Osteoblast (primary cell): ENCODE measurements at regions not wholly inside any gene's neighbourhood (a gene's known extent, or its start where the extent isn't known, plus 50 kb on each side); places are given as distances from the start of the nearest gene placed in this dataset.

ENCODE experiments used
- DNase-seq: peaks from one replicate; pipeline ENCODE4 v3.0.0; 2011; ENCODE audit warnings: low spot score, mixed read lengths; ENCODE audit not compliant: insufficient read length; ENCODE audit errors: missing footprints
- H2AFZ ChIP-seq: 2 replicates; pipeline ENCODE4 v1.6.0; 2011; ENCODE audit warnings: mild to moderate bottlenecking, low read length
- H3K27ac ChIP-seq: 2 replicates; pipeline ENCODE4 v1.5.1; 2011; ENCODE audit warnings: mild to moderate bottlenecking, low read depth, low read length, moderate library complexity
- H3K27me3 ChIP-seq: 2 replicates; pipeline ENCODE4 v1.6.0; 2012; ENCODE audit warnings: mild to moderate bottlenecking, control low read depth, inconsistent platforms, low read length, moderate library complexity; ENCODE audit not compliant: insufficient read depth
- H3K36me3 ChIP-seq: 2 replicates; pipeline ENCODE4 v1.5.1; 2011; ENCODE audit warnings: mild to moderate bottlenecking, low read length, control low read depth, moderate library complexity; ENCODE audit not compliant: insufficient read depth
- H3K4me1 ChIP-seq: 2 replicates; pipeline ENCODE4 v1.5.1; 2011; ENCODE audit warnings: mild to moderate bottlenecking, low read length, control low read depth, moderate library complexity; ENCODE audit not compliant: insufficient read depth
- H3K4me2 ChIP-seq: 2 replicates; pipeline ENCODE4 v1.6.0; 2011; ENCODE audit warnings: mild to moderate bottlenecking, low read length; ENCODE audit not compliant: insufficient read depth
- H3K4me3 ChIP-seq: fragments of 200-600 bp; sonication (generic); 3 replicates; pipeline ENCODE4 v1.5.1; 2012; ENCODE audit warnings: mild to moderate bottlenecking, low read length, inconsistent platforms; ENCODE audit not compliant: insufficient read depth
- H3K79me2 ChIP-seq: 2 replicates; pipeline ENCODE4 v1.6.0; 2012; ENCODE audit warnings: mild to moderate bottlenecking, low read length, control low read depth, inconsistent platforms; ENCODE audit not compliant: insufficient read depth
- H3K9me3 ChIP-seq: 2 replicates; pipeline ENCODE4 v1.5.1; 2011; ENCODE audit warnings: low read depth, low read length, control low read depth
- H4K20me1 ChIP-seq: 2 replicates; pipeline ENCODE4 v1.6.0; 2012; ENCODE audit warnings: mild to moderate bottlenecking, low read length, control low read depth; ENCODE audit not compliant: insufficient read depth
- TF ChIP-seq, protein P1 (sequence below): IDR thresholded peaks from 2 replicates; pipeline ENCODE4 v1.5.1; 2011; ENCODE audit warnings: mild to moderate bottlenecking, low read depth, low read length, moderate library complexity; ENCODE audit errors: extremely low read depth

DNA sequence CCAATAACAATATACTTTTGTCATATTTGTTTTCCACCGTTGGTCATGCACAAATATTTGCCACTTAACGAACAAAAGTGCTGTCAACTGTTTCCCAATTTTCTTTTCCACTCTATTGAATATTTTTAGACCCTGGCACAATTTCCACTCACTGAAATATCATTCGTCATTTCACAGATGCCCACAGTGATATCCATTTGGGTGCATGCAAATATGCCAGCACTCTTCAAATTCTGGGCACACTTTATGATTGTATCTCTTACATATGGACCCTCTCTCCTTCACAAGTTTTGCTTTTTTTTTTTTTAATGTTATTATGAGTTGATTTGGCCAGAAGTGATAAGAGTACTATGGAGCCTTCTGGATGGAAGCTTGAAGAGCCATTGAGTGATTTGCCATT is 1557.3 kb upstream of the FLRT2 start:
- Histone ChIP-seq H3K4me3 (no peak overlapping the region), H3K36me3 (no peaks in the 10 kb centered on the region), H3K9me3 (peaks cover 2% of the 10 kb centered on the region), H3K4me2 (no peak overlapping the region), H3K4me1 (no peaks in the 10 kb centered on the region), H3K79me2 (no peaks in the 10 kb centered on the region), H3K27ac (no peak overlapping the region), H4K20me1 (no peaks in the 10 kb centered on the region), H2AFZ (no peak overlapping the region), H3K27me3 (no peaks in the 10 kb centered on the region)
- no peak for DNase-seq
- TF ChIP-seq, protein P1, sequence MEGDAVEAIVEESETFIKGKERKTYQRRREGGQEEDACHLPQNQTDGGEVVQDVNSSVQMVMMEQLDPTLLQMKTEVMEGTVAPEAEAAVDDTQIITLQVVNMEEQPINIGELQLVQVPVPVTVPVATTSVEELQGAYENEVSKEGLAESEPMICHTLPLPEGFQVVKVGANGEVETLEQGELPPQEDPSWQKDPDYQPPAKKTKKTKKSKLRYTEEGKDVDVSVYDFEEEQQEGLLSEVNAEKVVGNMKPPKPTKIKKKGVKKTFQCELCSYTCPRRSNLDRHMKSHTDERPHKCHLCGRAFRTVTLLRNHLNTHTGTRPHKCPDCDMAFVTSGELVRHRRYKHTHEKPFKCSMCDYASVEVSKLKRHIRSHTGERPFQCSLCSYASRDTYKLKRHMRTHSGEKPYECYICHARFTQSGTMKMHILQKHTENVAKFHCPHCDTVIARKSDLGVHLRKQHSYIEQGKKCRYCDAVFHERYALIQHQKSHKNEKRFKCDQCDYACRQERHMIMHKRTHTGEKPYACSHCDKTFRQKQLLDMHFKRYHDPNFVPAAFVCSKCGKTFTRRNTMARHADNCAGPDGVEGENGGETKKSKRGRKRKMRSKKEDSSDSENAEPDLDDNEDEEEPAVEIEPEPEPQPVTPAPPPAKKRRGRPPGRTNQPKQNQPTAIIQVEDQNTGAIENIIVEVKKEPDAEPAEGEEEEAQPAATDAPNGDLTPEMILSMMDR, result no peak

DNA sequence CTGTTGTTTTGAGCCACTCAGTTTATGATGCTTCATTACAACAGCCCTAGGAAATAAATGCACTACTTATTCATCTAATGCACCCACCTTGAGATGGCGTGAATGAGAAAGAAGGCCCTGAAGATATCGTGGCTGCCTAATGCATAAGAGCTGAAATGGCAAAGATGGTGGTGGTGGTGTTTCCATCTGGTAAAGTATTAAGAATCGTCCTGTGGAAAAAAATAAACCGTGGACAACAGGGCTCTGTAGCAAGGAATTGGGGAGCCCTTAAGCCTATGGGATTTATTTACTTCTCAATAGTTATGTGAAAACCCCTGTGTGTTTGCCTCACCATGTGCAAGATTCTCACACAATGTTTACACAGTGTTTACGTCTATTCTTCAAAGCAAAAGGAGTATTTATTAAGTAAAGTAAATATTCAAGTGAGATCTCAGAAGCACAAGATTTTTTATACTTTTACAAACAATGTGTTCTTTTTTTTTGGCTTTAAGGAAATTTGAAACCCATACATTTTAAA is 1555.2 kb upstream of the FLRT2 start:
- no peaks in the 10 kb centered on the region for H3K79me2 ChIP-seq
- H3K36me3 ChIP-seq, result no peaks in the 10 kb centered on the region
- peaks cover 2% of the 10 kb centered on the region for H3K9me3 ChIP-seq
- H3K4me2 ChIP-seq, result no peak overlapping the region
- H3K27ac ChIP-seq, result no peak overlapping the region
- no peaks in the 10 kb centered on the region for H3K27me3 ChIP-seq
- no peaks in the 10 kb centered on the region for H3K4me1 ChIP-seq
- DNase-seq, result no peak
- H3K4me3 ChIP-seq, result no peak overlapping the region
- H2AFZ ChIP-seq, result no peak overlapping the region
- TF ChIP-seq, protein P1, result no peak
- no peaks in the 10 kb centered on the region for H4K20me1 ChIP-seq

DNA sequence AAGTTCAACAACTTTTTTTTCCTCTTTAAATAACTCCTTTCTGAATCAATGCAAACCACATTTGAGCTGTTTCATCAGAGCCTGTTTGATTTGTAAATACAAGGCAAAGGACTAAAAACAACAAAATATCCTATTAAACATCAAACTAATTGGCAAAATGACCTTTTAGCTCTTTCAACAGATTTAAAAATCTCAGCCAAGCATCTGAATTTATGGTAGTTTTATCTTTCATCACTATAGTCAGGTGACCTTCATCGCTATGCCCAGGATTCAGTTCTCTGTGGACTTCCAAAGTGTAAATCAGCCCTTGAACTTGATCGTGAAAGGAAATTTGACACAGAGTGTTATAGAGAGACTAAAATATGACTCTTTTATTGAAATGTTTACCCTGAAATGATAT is 1554.5 kb upstream of the FLRT2 start:
- Histone ChIP-seq H4K20me1 (no peaks in the 10 kb centered on the region), H3K4me1 (no peaks in the 10 kb centered on the region), H3K27ac (no peak overlapping the region), H3K4me3 (no peak overlapping the region), H3K27me3 (no peaks in the 10 kb centered on the region), H3K79me2 (no peaks in the 10 kb centered on the region), H3K9me3 (peaks cover 2% of the 10 kb centered on the region), H3K36me3 (no peaks in the 10 kb centered on the region), H3K4me2 (no peak overlapping the region), H2AFZ (no peak overlapping the region)
- TF ChIP-seq, protein P1, result no peak
- no peak for DNase-seq

DNA sequence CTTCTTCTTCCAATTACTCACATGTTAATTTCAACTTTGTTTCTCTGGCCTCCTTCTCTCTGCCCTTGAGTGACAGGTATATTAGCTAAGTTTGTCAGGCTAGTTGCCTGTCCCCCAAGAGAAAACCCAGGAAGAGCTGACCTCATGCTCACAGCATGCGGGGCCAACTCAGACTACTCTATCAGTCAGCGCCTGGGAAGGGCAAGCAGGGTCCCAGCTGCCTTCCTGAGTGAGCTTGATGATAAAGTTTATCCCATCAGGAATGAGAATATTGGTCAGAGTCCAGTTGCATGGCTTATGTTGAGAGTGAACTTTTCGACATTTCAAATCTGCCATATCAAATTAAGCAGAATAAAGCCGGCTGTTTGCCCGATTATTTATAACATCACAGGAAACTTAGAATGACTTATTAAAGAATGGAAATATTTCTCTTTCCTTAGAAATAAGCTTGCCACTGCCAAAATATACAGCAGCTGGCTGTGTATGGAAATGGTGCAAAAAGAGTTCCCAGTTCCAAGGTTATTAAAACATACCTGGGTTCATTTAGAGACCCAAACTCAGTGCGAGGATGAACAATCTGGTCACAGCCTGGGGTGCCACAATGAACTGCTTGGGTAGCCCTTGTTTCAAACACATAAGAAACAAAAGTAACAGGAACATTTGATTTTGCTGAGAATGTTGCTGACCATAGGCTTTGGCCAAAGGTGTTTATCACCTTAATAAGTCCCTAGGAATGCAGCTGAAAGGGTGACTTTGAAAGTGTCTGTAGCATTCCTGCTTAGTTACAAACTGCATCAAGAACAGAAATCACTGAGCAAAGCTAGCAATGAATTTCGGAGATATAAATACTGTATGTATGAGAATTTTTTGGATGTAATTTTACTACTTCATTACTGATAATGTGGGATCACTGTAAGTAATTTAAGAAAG is 1553.8 kb upstream of the FLRT2 start:
- Histone ChIP-seq H3K79me2 (no peaks in the 10 kb centered on the region), H3K4me1 (no peaks in the 10 kb centered on the region), H3K4me3 (no peak overlapping the region), H2AFZ (no peak overlapping the region), H3K36me3 (no peaks in the 10 kb centered on the region), H3K27me3 (no peaks in the 10 kb centered on the region), H3K9me3 (peaks cover 2% of the 10 kb centered on the region), H3K27ac (no peak overlapping the region), H4K20me1 (no peaks in the 10 kb centered on the region), H3K4me2 (no peak overlapping the region)
- DNase-seq, result no peak
- TF ChIP-seq, protein P1, result no peak
